HG02852 (cell line): ENCODE measurements at regions not wholly inside any gene's neighbourhood (a gene's known extent, or its start where the extent isn't known, plus 50 kb on each side); places are given as distances from the start of the nearest gene placed in this dataset.

ENCODE experiments used
- ATAC-seq: cut with Tn5 transposase; IDR thresholded peaks from one replicate; pipeline ENCODE4 v1.9.1; 2021; ENCODE audit warnings: mild to moderate bottlenecking, moderate library complexity; ENCODE audit not compliant: unreplicated experiment

DNA sequence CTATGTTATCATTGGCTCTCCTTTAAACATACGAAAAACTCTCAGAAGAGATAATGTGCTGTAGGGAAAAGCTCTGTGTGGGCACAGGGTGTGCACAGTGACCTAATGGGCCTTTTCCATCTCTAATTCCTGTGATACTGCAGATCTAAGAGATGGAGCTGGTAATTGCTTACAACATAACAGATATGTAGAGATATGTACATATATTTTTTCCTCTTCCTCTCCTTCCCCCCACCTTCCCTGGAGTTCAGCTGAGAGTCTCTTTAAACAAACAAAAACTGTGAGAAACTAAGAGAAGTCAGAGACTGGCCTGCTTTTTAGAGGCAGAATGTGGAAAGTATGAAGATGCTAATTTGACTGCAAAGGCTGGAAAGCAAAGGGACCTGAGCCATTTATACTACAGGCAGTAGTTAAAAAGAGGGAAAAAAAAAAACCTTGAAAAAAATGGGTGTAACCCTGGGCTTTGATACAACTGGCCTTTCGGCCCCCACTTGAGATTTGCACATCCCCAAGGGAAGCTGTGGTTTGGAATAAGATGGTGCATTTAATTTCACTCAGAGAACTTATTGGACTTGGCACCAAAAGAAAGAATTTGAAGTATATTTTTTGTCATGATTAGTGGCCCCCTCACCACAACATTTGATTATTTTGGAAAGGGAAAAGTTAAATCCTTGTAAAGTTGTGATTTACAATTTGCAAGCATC is 502.2 kb upstream of the ZEB2 start:
- ATAC-seq: no peak

DNA sequence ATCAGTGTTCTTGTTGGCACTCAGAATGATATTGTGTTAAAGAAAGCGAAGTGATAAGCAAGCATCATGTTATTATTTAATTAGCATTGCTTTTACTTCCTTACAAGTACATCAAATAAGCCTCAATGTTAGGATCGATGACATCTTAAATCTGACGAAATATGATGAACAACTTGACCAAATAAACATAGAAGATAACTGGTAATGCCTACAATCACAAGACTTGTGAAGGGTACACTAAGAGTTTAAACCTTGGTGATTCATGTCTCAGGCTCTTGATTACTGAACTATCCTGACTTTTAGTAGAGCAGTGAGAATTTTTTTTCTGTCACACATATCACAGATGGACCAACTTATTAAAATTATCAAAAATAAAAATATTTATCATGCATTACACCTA is 500.8 kb upstream of the ZEB2 start:
- ATAC-seq: no peak

DNA sequence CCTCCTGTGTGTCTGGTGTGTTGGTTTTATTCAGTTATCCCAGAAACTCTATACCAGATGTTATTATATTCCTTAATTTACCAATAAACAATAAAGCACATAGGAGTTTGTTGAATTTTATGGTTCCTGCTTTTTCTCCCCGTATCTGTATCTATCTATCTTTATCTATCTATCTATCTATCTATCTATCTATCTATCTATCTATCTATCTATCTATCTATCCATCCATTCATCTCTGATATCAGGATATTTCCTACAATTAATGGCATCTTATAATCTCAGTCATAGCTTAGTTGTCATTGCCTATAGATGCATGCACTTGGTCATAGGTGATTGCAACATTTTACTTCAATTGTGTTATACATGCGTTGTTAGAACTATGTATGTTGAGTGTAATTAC is 500.2 kb upstream of the ZEB2 start:
- ATAC-seq: no peak

DNA sequence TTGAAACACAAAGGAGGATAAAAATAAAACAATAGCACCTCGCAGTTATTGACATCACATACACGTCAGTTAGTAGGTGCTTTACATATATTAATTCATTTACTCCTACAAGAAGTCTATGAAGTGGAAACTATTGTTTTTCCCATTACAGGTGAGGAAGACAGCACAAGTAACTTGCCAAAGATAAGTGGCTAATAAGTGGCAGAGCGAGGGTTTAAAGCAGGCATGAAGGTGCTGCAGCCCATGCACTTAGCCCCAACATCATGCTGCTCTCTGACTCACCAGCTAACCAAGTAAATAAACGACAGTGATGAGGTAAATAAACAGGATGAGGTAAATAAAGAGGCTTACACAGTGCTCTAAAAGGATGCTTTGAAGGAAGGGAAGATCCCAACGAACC is 498.6 kb upstream of the ZEB2 start:
- no peak for ATAC-seq

DNA sequence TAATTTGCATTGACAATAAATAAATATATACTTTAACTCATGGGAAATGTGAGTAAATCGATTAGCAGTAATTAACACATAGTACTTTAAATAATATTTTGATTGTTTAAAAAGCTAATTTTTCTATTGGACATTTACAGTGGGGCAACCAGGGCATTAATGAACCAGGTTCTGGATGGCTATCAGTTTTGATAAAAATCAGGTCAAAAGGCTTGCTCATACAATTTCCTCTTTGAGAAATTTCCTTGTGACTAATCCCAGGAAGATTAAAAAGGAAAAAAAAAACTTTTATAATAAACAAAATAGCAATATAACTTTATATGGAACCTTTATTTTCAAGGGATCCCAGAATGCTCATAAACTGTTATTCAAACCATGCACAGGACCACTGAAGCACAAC is 497.2 kb upstream of the ZEB2 start:
- ATAC-seq: no peak

DNA sequence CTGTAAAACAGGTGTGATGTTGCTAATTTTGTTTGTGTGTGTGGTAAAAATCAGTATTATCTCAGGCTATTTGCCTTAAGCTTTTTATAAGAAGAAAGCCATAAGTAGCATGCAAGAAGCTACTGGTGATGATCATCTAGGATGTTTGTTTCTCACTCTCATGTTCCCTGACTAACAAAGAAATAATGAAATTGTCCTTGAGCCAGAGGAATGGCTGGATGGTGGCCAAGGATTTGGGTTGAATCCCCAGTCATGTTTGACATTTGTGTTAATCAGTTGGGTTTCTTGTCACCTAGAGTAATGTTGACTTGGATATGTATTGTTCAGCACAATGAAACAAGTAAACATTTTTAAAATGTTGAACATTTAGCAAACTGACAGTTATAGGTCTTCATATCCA is 496.8 kb upstream of the ZEB2 start:
- ATAC-seq: no peak

DNA sequence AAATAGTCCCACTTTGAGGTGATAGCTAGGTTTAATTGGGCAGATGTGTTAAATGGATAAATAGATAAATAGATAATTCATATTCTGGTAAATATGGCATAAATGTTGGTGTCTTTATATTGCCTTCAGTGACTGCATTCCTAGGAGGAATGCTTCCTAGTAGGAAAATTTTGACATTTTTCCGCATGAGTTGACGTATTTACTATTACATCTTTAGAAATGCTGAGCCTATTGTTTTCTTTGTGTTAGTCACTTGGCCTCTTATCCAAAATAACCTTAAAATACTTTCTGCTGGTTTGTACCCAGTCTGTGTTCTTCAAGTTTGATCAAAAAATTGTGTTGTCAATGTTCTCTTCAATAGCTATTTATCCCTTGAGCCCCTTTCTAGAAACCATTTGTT is 495.6 kb upstream of the ZEB2 start:
- ATAC-seq: no peak

DNA sequence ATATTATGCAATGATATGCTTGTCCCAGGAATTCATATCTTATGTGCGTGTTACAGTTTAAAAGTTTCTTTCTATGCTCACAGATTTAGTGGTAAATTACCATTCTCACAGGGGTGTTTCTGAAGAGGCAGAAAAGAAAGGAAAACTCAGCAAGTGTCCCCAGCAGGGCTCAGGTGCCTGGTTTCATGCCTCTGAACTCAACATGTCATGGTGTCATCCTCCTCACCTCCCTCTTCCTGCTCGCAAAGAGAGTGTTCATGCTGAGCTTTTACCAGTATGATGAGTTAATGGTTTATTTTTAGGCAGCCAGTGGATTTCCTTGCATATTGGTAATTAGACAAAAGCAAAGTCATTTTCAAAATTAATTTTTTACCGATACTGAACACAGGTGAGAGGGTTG is 492.9 kb upstream of the ZEB2 start:
- no peak for ATAC-seq

DNA sequence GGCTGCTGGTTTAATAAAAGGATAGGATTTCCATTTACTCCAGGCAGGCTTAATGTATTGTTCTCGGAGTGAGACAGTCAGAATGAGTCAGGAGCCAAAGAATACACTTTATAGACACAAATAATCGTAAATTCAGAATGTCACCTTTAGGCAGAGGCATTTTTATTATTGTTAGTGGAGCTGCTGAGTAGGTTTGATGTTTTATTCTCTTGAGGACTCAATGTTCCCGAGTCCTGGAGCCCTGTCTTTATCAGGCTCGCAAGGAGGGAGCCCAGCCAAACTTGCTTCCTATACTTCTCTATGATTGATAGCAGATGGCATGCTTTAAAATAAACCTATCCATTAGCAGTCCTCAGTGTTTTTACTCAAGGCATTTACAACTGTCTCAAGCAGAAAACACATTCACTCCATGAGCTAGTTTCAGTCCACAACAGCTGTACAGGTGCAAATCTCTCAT is 492.3 kb upstream of the ZEB2 start:
- no peak for ATAC-seq

DNA sequence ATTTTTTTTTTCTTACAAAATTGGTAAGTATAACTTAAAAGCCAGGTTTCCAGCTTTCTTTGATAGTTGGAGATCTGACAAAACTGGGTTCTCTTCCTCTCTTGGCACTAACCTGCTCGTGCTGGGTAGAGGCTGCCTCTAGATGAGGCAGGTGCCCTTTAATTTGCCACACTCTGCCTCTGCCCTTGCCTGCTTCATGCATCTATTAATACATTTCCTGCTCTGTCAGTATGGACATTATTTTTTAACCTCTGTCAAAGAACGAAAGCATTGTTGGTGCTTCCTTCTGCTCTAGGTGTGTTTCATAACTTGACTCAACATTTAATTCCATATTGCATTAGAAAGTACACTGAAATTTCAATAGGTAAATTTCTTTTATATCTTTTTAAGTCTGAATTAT is 490.7 kb upstream of the ZEB2 start:
- ATAC-seq: no peak

DNA sequence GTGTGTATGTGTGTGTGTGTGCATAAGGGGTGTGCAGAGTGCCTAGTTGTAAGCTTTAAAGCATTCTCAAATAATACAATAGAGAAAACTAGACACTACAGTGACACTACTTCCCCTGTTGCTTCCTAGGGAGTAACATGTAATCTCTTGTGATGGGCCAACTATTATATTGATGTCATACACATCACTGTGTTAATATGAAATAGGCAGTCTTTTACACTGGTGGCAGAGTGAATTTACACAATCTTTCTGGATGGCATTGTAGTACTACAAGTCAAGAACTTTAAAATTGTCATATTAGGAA is 488.0 kb upstream of the ZEB2 start:
- ATAC-seq: no peak

DNA sequence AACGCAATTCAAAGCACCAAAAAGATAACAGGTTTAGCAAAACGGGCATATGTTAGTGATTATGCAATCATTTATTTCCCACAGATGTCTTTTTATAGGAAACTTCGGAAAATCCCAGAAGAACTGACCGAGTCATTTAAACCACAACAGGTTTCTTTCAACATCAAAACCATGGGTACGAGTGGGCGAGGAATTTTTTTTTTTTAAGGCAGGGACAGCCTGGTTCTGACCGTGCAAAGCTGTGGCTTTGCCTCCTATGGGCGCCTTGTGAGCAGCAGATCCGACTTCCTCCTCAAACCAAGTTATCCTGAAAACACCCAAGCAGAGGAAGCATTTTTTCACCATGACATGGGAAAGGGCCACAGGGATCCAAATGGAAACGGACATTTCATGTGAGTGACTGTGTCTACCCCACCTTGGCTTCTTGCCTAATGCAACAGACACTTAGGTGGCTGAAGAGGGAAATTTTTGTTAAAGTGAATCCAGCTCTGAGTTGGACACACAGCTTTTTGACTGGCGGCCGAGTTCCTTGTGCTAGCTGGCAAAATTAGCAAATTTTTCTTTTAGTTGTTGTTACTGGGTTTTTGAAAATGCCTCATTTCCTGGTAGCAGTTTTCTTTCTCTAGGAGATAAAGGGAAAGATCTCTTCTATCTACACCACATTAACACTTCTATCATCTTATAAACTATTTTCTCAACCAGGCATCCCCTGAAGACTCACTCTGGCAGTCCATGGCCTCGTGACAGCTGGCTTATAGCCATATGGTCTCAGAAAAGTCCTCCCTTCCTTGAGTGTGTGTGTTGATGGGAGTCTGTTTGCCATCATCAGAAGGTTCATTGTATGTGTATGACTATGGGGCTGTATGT is 487.4 kb upstream of the ZEB2 start:
- no peak for ATAC-seq

DNA sequence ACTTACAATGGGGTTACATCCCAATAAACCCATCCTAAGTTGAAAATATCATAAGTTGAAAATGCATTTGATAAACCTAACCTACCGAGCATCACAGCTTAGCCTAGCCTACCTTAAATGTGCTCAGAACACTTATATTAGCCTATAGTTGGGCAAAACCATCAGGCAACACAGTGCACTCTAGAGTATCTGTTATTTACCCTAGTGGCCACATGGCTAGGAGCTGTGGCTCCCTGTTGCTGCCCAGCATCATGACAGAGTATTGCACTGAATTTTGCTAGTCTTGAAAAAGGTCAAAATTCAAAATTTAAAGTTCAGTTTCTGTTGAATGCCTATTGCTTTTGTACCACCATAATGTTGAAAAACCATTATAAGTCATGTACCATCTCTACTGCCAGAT is 482.7 kb upstream of the ZEB2 start:
- ATAC-seq: no peak

DNA sequence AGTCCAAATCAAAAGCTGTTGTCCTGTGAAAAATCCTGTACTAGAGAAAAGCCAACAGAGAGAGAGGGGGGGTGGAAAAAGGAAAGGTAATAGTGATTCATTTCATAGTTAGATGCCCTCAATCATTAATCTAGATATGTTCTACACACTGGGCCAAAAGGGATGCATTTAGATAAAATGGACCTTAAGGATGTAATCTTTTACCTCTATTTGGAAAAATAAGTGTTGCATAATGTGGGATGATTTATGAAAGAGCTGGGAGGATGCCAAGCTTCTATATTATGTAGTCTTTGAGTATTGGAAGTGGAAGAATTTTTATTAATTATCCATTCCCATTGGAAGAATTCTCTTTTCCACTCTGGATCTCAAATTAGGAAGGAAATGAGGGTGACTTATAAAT is 480.5 kb upstream of the ZEB2 start:
- ATAC-seq: no peak

DNA sequence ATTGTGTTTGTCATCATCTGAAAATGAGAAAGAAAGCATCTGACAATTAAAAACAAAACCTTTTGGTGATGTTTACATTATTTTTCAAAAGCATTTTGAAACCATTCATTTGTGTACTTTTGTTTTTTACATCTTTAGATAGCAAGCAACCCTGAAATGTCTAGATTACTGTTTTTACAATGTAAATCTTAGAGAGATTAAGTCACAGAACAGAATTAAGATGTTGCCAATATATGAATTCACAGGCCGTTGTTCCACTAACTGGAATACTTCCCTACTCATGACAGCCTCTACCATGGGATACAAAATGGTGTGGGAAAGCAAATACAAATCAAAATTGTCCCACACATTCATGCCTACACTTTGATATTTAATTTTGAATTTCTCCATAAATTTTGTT is 480.0 kb upstream of the ZEB2 start:
- no peak for ATAC-seq

DNA sequence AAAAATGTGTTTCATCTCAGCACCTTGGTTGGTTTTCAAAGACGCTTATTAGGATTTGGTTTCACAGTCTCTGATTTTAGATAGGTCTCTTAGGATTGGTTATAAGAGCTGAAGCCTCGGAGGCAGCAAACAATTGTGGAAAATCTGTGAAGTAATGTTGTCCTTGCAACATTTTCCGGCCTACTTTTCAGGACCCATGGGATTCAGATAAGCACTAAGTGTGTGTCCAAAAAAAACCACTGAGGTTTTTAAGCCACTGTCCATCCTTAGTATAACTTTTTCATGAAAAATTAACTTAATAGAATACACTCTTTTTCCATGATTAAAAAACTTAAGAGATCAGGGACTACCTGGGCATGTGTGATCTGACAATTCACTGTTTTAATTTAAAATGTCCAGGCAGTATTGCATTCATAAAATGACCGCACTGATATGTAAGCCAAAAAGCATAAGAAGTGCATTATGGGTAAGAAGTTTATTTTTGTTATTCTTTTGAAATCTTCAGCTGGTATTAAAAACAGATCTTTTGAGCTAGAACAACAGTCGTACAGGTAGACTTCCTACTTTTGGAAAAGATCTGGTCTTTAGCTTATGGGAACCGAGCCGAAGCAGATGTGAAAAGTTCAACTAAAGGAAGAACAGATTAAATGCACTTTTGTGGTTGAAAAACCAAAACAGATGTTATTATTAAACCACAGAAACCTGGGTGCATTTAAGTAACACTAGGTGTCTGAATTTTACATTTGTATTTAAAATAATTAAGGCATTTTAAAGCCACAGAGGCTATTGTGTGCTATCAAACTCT is 479.4 kb upstream of the ZEB2 start:
- no peak for ATAC-seq

DNA sequence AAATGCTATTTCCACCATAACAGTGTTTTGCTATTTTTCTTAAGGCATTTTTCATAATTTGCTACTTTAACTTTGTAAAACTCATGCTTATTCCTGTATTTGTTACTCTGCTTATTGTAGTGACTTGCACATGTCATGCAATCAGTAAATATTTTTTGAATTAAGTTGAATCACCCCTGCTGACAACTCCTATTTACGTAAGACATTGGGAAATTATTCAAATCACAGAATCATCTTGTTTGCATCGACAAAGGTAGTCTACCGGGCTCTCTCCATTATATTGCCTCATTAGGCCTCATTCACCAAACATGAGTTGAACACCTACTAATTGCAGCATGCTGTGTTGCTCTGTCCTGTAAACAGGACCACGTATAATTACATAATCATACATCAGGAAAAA is 478.5 kb upstream of the ZEB2 start:
- ATAC-seq: no peak

DNA sequence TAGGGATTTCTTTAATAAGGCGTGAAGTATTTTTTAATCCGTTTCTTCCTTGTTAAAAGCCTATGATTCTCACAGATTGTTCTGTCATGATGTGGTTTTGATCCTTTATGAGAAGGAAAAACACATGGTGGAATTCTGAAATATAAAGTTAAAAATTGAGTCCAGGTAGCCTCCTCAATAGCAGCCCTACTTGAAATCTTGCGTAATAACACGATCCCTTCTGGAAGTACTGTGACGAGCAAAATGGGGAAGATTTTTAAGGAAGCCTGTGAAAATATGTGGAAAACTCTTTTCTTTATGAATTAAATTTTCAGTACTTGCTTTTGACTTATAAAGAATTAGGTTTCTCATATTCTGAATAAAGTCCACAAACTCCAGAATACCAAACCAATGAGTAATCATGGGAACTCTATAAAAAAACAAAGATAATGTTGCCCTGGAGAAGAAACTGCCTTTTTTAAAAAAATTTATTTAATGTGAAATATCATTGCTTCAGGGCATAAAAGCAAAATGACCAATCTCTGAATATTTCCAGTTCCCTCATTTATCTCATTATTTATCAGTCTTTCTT is 476.4 kb upstream of the ZEB2 start:
- ATAC-seq: no peak

DNA sequence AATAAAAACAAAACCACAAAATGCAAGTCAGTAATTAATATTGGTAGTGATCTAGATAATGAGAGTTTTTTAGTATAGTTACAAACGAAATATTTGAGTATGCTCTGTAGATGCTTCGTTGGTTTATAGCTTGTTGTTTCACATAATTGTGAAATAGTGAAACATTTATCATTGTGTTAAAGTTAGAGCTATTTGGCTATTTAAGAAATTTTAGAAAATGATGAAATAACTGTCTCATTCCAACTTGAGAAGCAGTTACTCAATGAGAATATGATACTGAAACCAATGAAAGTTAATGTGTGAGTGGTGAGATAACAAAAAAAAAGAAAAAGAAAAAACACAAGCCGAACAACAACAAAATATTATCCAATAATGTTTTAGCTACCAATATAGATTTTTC is 475.6 kb upstream of the ZEB2 start:
- ATAC-seq: no peak

DNA sequence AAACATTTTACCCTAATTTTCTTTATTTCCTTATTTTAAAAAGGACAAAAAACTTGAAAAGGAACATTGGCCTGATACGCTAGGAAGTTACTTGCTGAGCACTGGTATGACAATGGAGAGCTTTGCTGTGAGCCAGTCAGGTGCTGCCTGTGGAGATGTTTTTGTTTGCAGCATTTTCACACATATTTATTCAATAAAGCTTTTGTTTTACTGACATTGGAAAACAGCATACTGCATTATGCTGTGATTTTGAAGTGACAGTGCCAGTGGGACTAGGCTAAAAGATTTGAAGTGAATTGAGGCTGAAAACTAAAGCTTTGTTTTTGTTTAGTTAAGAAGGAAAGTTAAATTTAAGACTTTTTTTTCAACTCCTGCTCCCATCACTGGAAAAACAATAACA is 470.7 kb upstream of the ZEB2 start:
- no peak for ATAC-seq

DNA sequence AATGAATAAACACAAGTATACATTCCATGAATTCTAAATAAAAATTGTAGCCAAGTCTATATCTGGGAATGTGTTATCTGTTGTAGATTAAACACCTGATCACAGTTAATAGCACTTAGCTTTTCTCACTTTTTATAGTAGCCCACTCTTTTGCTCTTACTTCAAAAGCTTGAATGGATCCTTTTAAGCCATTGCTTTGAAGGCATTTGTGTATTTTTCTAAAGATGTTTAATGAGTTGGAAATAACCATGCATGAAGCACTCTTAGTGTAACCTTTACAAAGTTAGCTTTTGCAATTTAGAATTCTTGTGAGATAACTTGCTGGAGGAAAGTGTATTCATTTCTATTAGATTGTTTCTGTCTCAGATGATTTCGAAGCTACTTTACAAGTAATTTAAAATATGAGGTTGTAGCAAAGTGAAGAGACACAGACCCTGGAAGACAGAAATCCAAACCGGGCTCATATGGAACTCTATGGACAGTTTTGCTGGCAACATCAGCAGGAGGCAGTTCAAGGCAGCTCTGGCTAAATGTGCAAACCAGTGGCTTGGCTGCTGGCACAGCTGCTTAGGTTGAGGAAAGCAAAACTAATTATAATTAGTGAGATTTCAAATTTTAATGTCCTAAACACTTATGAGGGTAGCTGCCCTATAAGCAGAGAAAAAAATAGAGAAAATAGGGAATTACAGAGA is 469.8 kb upstream of the ZEB2 start:
- no peak for ATAC-seq
